Coronary artery (tissue), 2 donors: ENCODE measurements at regions not wholly inside any gene's neighbourhood (a gene's known extent, or its start where the extent isn't known, plus 50 kb on each side); places are given as distances from the start of the nearest gene placed in this dataset.

Source experiments
- DNase-seq: peaks from one replicate; pipeline ENCODE4 v3.0.0-alpha.2; 2017; ENCODE audit warnings: low spot score
- H3K27ac ChIP-seq, 2 donors: fragments of 200-600 bp; sonication (generic); one replicate each; pipeline ENCODE4 v1.5.1; 2016 to 2019
- H3K4me3 ChIP-seq: fragments of 200-600 bp; sonication (generic); 2 replicates; pipeline ENCODE4 v1.5.1; 2016; ENCODE audit warnings: mild to moderate bottlenecking, moderate library complexity
- CTCF ChIP-seq: fragments of 200-600 bp; sonication (generic); IDR thresholded peaks from one replicate; pipeline ENCODE4 v1.5.1; 2019; ENCODE audit warnings: antibody characterized with exemption

GRCh38 chr17:81345228-81346089 is 49.8 kb upstream of the BAHCC1 start:
- no peak for TF ChIP-seq CTCF
- Histone ChIP-seq H3K4me3 (peak overlapping the region; percentile 89), H3K27ac (peak overlapping the region; percentile 85 to 99)
- peak; percentile 94 for DNase-seq
